T-helper 2 cell treated with Interferon-gamma antibody and Interleukin-4, amounts not matched to agents 5 μg/mL and 100 μg/mL, for 36 hours (primary cell): ENCODE measurements at regions not wholly inside any gene's neighbourhood (a gene's known extent, or its start where the extent isn't known, plus 50 kb on each side); places are given as distances from the start of the nearest gene placed in this dataset.
"Not testable (repeated sequence)": the region's sequence is repeated elsewhere in the genome, so short reads cannot be mapped to it uniquely, and the experiment has no call there.

Source experiments
- DNase-seq: peaks from one replicate; pipeline ENCODE4 v3.0.0; 2021; ENCODE audit warnings: low spot score
- H3K27ac Mint-ChIP-seq: one replicate; pipeline ENCODE4 v1.8.0; 2021; ENCODE audit warnings: mild to moderate bottlenecking, mixed read lengths
- H3K27me3 Mint-ChIP-seq: one replicate; pipeline ENCODE4 v1.8.0; 2021; ENCODE audit warnings: low read depth, mixed read lengths
- H3K36me3 Mint-ChIP-seq: one replicate; pipeline ENCODE4 v1.8.0; 2021; ENCODE audit warnings: low read depth, mixed read lengths
- H3K4me1 Mint-ChIP-seq: one replicate; pipeline ENCODE4 v1.8.0; 2021; ENCODE audit warnings: low read depth, mixed read lengths
- H3K4me3 Mint-ChIP-seq: one replicate; pipeline ENCODE4 v1.8.0; 2022; ENCODE audit warnings: mild to moderate bottlenecking, moderate library complexity, mixed read lengths
- H3K9me3 Mint-ChIP-seq: one replicate; pipeline ENCODE4 v1.8.0; 2021; ENCODE audit warnings: mixed read lengths

DNA sequence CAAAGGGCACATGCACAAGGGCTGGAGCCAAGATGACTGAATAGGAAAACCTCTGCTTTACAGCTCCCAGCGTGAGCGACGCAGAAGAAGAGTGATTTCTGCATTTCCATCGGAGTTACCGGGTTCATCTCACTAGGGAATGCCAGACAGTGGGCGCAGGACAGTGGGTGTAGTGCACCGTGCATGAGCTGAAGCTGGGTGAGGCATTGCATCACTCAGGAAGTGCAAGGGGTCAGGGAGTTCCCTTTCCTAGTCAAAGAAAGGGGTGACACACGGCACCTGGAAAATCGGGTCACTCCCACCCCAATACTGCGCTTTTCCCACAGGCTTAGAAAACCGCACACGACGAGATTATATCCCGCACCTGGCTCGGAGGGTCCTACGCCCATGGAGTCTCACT is 64.5 kb upstream of the HTR1E start:
- DNase-seq, H3K27me3 Mint-ChIP-seq, H3K4me1 Mint-ChIP-seq, H3K27ac Mint-ChIP-seq, H3K4me3 Mint-ChIP-seq, H3K36me3 Mint-ChIP-seq: not testable (repeated sequence)
- peaks cover 50% of the 10 kb centered on the region for H3K9me3 Mint-ChIP-seq

DNA sequence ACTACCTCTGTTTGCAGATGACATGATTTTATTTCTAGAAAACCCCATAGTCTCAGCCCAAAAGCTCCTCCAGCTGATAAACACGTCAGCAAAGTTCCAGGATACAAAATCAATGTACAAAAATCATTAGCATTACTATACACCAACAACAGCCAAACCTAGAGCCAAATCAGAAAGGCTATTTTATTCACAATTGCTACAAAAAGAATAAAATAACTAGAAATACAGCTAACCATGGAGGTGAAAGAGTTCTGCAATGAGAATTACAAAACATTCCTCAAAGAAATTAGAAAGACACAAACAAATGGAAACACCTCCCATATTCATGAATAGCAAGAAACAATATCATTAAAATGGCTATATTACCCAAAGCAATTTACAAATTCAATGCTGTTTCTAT is 65.6 kb upstream of the HTR1E start:
- peaks cover 50% of the 10 kb centered on the region for H3K9me3 Mint-ChIP-seq
- H3K4me3 Mint-ChIP-seq, result no peak overlapping the region
- no peaks in the 10 kb centered on the region for H3K27me3 Mint-ChIP-seq
- DNase-seq, result no peak
- no peaks in the 10 kb centered on the region for H3K36me3 Mint-ChIP-seq
- no peaks in the 10 kb centered on the region for H3K4me1 Mint-ChIP-seq
- H3K27ac Mint-ChIP-seq, result no peak overlapping the region

DNA sequence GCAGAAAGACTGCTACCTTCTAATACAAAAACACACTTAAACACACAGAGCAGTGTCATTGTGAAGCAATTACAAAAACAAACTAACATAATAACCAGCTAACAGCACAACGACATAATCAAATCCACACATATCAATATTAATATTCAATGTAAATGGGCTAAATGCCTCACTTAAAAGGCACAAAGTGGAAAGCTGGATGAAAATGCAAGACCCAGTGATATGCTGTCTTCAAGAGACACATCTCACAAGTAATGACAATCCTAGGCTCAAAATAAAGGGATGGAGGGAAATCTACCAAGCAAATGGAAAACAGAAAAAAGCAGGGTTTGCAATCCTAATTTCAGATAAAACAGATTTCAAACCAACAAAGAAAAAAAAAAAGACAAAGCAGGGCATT is 67.8 kb upstream of the HTR1E start:
- Mint-ChIP-seq H3K9me3 (peaks cover 44% of the 10 kb centered on the region), H3K27ac (no peak overlapping the region), H3K4me3 (no peak overlapping the region), H3K27me3 (no peaks in the 10 kb centered on the region), H3K36me3 (no peaks in the 10 kb centered on the region), H3K4me1 (no peaks in the 10 kb centered on the region)
- no peak for DNase-seq

DNA sequence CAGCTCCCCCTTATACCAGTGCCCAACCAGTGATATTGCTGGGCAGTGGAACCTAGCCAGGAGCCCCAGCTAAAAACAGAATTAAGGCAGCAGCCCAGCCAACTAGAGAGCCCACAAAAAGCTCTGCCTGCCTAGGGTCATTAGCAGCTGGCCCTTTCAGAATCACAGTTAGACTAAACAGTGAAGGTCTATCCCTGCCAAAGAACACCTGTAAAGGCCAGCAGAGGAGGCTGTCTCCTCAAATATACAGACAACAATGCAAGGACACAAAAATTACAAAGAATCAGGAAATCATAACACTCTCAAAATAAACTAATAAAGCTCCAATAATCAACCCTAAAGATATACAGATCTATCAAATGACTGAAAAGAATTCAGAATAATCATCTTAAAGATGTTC is 77.8 kb upstream of the HTR1E start:
- H3K4me1 Mint-ChIP-seq, result no peaks in the 10 kb centered on the region
- H3K4me3 Mint-ChIP-seq, result no peak overlapping the region
- H3K9me3 Mint-ChIP-seq, result no peaks in the 10 kb centered on the region
- H3K27me3 Mint-ChIP-seq, result no peaks in the 10 kb centered on the region
- H3K36me3 Mint-ChIP-seq, result no peaks in the 10 kb centered on the region
- H3K27ac Mint-ChIP-seq, result no peak overlapping the region
- DNase-seq, result no peak

DNA sequence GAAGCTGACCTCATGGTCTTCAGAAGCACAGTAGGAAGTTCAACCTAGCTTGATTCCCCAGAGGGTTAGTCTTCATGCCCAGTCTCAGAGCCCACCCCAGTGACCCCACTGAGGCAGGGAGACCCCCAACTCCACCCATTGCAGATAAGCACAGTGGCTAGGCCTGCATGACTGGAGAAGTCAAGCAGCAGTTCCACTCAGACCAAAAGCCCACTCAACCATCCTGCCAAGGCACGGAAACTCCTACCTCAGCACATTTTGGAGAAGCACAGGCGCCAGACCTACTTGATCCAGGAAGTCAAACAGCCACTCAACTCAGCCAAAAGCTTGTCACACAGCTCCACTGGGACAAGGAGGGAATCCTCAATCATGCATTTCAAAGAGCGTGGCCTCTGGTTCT is 78.4 kb upstream of the HTR1E start:
- no peak overlapping the region for H3K4me3 Mint-ChIP-seq
- no peaks in the 10 kb centered on the region for H3K4me1 Mint-ChIP-seq
- H3K9me3 Mint-ChIP-seq, result no peaks in the 10 kb centered on the region
- H3K27ac Mint-ChIP-seq, result no peak overlapping the region
- no peaks in the 10 kb centered on the region for H3K36me3 Mint-ChIP-seq
- DNase-seq, result no peak
- H3K27me3 Mint-ChIP-seq, result no peaks in the 10 kb centered on the region

DNA sequence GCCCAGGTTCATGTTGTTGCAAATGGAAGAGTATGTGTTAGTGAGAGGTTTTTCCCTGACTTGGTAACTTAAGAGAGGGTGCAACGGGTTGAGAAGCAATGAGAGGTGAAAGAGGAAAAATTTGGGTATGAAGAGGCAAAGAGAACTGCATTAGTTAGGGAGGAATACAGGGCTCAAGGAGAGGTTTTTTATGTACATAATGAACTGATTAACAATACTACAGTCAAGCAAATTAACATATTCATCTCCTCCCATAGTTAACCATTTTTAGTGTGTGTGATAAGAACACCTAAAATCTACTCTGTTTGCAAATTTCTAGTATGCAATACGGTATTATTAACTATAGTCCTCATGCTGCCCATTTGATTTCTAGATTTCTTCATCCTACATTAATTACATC is 79.5 kb upstream of the HTR1E start:
- H3K27me3 Mint-ChIP-seq, result no peaks in the 10 kb centered on the region
- no peaks in the 10 kb centered on the region for H3K36me3 Mint-ChIP-seq
- no peaks in the 10 kb centered on the region for H3K4me1 Mint-ChIP-seq
- DNase-seq, result no peak
- no peak overlapping the region for H3K27ac Mint-ChIP-seq
- no peaks in the 10 kb centered on the region for H3K9me3 Mint-ChIP-seq
- no peak overlapping the region for H3K4me3 Mint-ChIP-seq

GRCh38 chr6:86856937-86857563 is 80.3 kb upstream of the HTR1E start:
- H3K9me3 Mint-ChIP-seq, result no peaks in the 10 kb centered on the region
- no peaks in the 10 kb centered on the region for H3K36me3 Mint-ChIP-seq
- DNase-seq, result no peak
- H3K4me3 Mint-ChIP-seq, result no peak overlapping the region
- H3K27ac Mint-ChIP-seq, result no peak overlapping the region
- no peaks in the 10 kb centered on the region for H3K27me3 Mint-ChIP-seq
- no peaks in the 10 kb centered on the region for H3K4me1 Mint-ChIP-seq

DNA sequence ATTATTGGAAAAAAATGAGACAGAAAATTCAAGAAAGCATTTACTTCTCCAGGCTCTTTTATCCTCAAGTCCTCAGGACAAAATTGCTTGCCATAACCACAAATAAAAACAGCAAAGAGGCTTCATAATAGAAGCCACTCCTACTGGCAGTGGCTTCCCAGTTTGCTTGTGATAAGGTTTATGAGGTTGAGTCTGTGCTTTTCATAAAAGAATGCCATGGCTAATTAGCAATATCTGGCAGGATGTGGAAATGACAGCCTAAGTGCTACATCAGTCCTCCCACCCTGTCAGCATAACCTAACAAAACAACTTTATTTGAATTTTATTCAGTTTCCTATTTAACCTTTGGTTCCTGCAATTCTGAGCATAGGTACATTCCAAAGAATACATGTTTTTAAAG is 80.9 kb upstream of the HTR1E start:
- Mint-ChIP-seq H3K9me3 (no peaks in the 10 kb centered on the region), H3K4me3 (no peak overlapping the region), H3K27me3 (no peaks in the 10 kb centered on the region), H3K36me3 (no peaks in the 10 kb centered on the region), H3K4me1 (no peaks in the 10 kb centered on the region), H3K27ac (no peak overlapping the region)
- no peak for DNase-seq

DNA sequence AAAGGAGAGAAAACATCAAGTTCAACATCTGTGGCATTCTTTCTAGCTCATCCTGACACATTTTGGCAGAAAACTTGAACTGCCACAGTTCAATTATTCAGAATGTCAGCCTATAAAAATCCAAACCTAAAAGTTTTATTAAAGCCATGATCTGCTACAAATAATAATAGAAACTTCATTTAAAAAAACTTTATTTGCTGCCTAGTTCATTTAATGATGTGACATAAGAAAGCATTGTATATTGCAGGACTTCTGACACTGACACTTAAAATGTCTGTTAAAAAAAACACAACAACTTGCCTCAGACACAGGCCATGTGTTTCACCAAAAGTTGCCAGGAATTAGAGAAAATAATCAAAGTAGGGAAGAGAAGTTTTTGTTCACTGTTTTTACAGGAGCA is 88.3 kb upstream of the HTR1E start:
- no peak for DNase-seq
- H3K27ac Mint-ChIP-seq, result no peak overlapping the region
- no peaks in the 10 kb centered on the region for H3K9me3 Mint-ChIP-seq
- no peaks in the 10 kb centered on the region for H3K36me3 Mint-ChIP-seq
- no peak overlapping the region for H3K4me3 Mint-ChIP-seq
- no peaks in the 10 kb centered on the region for H3K4me1 Mint-ChIP-seq
- no peaks in the 10 kb centered on the region for H3K27me3 Mint-ChIP-seq

- Mint-ChIP-seq H3K27ac (no peak overlapping the region), H3K9me3 (no peaks in the 10 kb centered on the region), H3K4me3 (no peak overlapping the region), H3K4me1 (no peaks in the 10 kb centered on the region), H3K36me3 (no peaks in the 10 kb centered on the region), H3K27me3 (no peaks in the 10 kb centered on the region)
- DNase-seq, result no peak
Observed at GRCh38 chr6:86832686-86833085, 104.6 kb upstream of the HTR1E start.

DNA sequence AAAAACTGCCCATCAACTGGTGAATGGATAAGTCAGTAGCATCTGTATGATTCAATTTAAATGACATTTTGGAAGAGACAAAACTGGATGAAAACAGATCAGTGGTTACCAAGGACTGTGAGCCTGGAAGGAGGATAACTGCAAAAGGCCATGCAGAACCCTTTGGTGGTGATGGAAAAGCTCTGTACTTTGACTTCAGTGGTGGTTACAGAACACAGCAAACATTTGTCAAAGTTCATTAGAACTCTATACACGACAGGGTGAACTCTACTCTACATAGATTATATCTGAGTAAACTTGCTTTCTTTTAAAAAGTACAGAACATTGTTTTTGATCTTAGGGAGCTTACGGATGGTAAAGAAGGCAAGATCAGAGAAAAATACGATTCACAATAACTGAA is 111.9 kb upstream of the HTR1E start:
- Mint-ChIP-seq H3K4me3 (no peak overlapping the region), H3K9me3 (no peaks in the 10 kb centered on the region), H3K27ac (no peak overlapping the region), H3K4me1 (no peaks in the 10 kb centered on the region), H3K27me3 (no peaks in the 10 kb centered on the region), H3K36me3 (no peaks in the 10 kb centered on the region)
- DNase-seq, result no peak

- H3K27me3 Mint-ChIP-seq, result no peaks in the 10 kb centered on the region
- H3K27ac Mint-ChIP-seq, result no peak overlapping the region
- no peaks in the 10 kb centered on the region for H3K4me1 Mint-ChIP-seq
- DNase-seq, result no peak
- H3K4me3 Mint-ChIP-seq, result no peak overlapping the region
- H3K36me3 Mint-ChIP-seq, result no peaks in the 10 kb centered on the region
- H3K9me3 Mint-ChIP-seq, result peaks cover 4% of the 10 kb centered on the region
Observed at GRCh38 chr6:86822747-86823146, 114.6 kb upstream of the HTR1E start.

- Mint-ChIP-seq H3K27me3 (no peaks in the 10 kb centered on the region), H3K4me3 (no peak overlapping the region), H3K36me3 (no peaks in the 10 kb centered on the region), H3K27ac (no peak overlapping the region), H3K9me3 (peaks cover 10% of the 10 kb centered on the region), H3K4me1 (no peaks in the 10 kb centered on the region)
- no peak for DNase-seq
Observed at GRCh38 chr6:86820750-86821149, 116.6 kb upstream of the HTR1E start.

GRCh38 chr6:86793649-86794048 is 143.7 kb upstream of the HTR1E start:
- Mint-ChIP-seq H3K27me3 (no peaks in the 10 kb centered on the region), H3K36me3 (no peaks in the 10 kb centered on the region), H3K4me3 (no peak overlapping the region), H3K4me1 (no peaks in the 10 kb centered on the region), H3K9me3 (peaks cover 3% of the 10 kb centered on the region), H3K27ac (no peak overlapping the region)
- DNase-seq, result no peak

- no peaks in the 10 kb centered on the region for H3K4me1 Mint-ChIP-seq
- H3K27ac Mint-ChIP-seq, result no peak overlapping the region
- H3K4me3 Mint-ChIP-seq, result no peak overlapping the region
- no peaks in the 10 kb centered on the region for H3K36me3 Mint-ChIP-seq
- no peaks in the 10 kb centered on the region for H3K9me3 Mint-ChIP-seq
- H3K27me3 Mint-ChIP-seq, result no peaks in the 10 kb centered on the region
- DNase-seq, result no peak
Observed at GRCh38 chr6:86791476-86791875, 145.9 kb upstream of the HTR1E start.
